HCT116 (cell line): ENCODE measurements at regions not wholly inside any gene's neighbourhood (a gene's known extent, or its start where the extent isn't known, plus 50 kb on each side); places are given as distances from the start of the nearest gene placed in this dataset.

Experiments
- ATAC-seq: fragments of 200-7000 bp; cut with Tn5 transposase; 2 replicates; pipeline ENCODE4 v1.9.1; 2020; ENCODE audit warnings: mild to moderate bottlenecking, moderate library complexity
- BruUV-seq: library from RNA; stranded (reverse); fragments of 400-500 nt; replicated peaks from 2 replicates; lab custom pipeline; 2021; lab: Mats Ljungman, UMichigan
- CTCF ChIA-PET: fragments of 300-600 bp; sonication (Branson Sonifier 250); formaldehyde crosslinking; loops from one replicate; lab custom pipeline; 2021; ENCODE audit warnings: antibody characterized with exemption; lab: Charles Lee
- POLR2A ChIA-PET: fragments of 300-600, 350-600 bp; sonication (Branson Sonifier 250); formaldehyde crosslinking; loops from one replicate; lab custom pipeline; 2021; ENCODE audit warnings: antibody characterized with exemption; lab: Charles Lee
- RAD21 ChIA-PET, 2 experiments: fragments of 300-600 bp; sonication (Branson Sonifier 250); formaldehyde crosslinking; loops; one replicate each; lab custom pipeline; 2023; ENCODE audit warnings: low total read pairs in 2 of 2; ENCODE audit not compliant: uncharacterized antibody in 2 of 2, unreplicated experiment in 2 of 2, low non-redundant PET in 1 of 2; lab: Charles Lee
- DNase-seq: peaks from one replicate; pipeline ENCODE4 v3.0.0-alpha.2; 2010; ENCODE audit warnings: low read depth, low spot score
- H2AFZ ChIP-seq: fragments of 200-600 bp; shearing (Covaris generic), sonication (generic); 2 replicates; pipeline ENCODE4 v1.6.1; 2017; ENCODE audit warnings: low read depth, mixed run types, mixed read lengths, antibody characterized with exemption, low read length; ENCODE audit not compliant: poor library complexity, severe bottlenecking
- H3K27ac ChIP-seq: 2 replicates; pipeline ENCODE4 v1.5.1; 2012; ENCODE audit warnings: low read depth, low read length
- H3K27me3 ChIP-seq: fragments of 200-600 bp; sonication (generic); 2 replicates; pipeline ENCODE4 v1.6.1; 2016; ENCODE audit warnings: mixed run types, low read length, mixed read lengths; ENCODE audit not compliant: insufficient read depth
- H3K36me3 ChIP-seq, 2 experiments: fragments of 200-500 bp in 1 of 2; fragments of 200-600 bp in 1 of 2; sonication (Bioruptor generic) in 1 of 2; sonication (generic) in 1 of 2; 2 replicates each; pipeline versions ENCODE4 v1.5.1 to v1.6.1; 2014 to 2016; ENCODE audit warnings: low read length in 2 of 2, inconsistent platforms in 1 of 2, mixed read lengths in 1 of 2, mixed run types in 1 of 2; ENCODE audit not compliant: insufficient read depth in 2 of 2, control insufficient read depth in 1 of 2
- H3K4me1 ChIP-seq, 2 experiments: fragments of 200-600 bp in 1 of 2; sonication (generic) in 1 of 2; 2 replicates each; pipeline versions ENCODE4 v1.5.1 to v1.6.1; 2012 to 2017; ENCODE audit warnings: low read length in 2 of 2, inconsistent platforms in 1 of 2, mild to moderate bottlenecking in 1 of 2, mixed read lengths in 1 of 2, mixed run types in 1 of 2, moderate library complexity in 1 of 2; ENCODE audit not compliant: insufficient read depth in 2 of 2, control insufficient read depth in 1 of 2
- H3K4me2 ChIP-seq: fragments of 200-600 bp; sonication (generic); 2 replicates; pipeline ENCODE4 v1.6.1; 2017; ENCODE audit warnings: mixed run types, low read length, mixed read lengths
- H3K4me3 ChIP-seq, 2 experiments: fragments of 200-600 bp in 1 of 2; sonication (generic) in 1 of 2; replicated peaks in 1 of 2; 2 replicates each; pipeline ENCODE4 v1.5.1; 2011 to 2016; ENCODE audit warnings: low read length in 2 of 2, control low read depth in 1 of 2, low read depth in 1 of 2, mild to moderate bottlenecking in 1 of 2, mixed read lengths in 1 of 2, mixed run types in 1 of 2
- H3K79me2 ChIP-seq: fragments of 200-600 bp; sonication (generic); 2 replicates; pipeline ENCODE4 v1.6.1; 2017; ENCODE audit warnings: mild to moderate bottlenecking, mixed run types, low read length, moderate library complexity, mixed read lengths; ENCODE audit not compliant: insufficient read depth
- H3K9ac ChIP-seq: fragments of 200-600 bp; sonication (generic); 2 replicates; pipeline ENCODE4 v1.6.1; 2016; ENCODE audit warnings: low read length, mixed read lengths
- H3K9me2 ChIP-seq: fragments of 200-600 bp; sonication (generic), shearing (Covaris generic); 2 replicates; pipeline ENCODE4 v1.6.1; 2017; ENCODE audit warnings: mixed run types, mild to moderate bottlenecking, moderate library complexity; ENCODE audit not compliant: insufficient read depth
- H3K9me3 ChIP-seq, 2 experiments: fragments of 200-500 bp in 1 of 2; fragments of 200-600 bp in 1 of 2; sonication (Bioruptor generic) in 1 of 2; sonication (generic) in 1 of 2; 2 replicates each; pipeline ENCODE4 v1.6.1; 2014 to 2017; ENCODE audit warnings: low read length in 2 of 2, mixed read lengths in 2 of 2, inconsistent platforms in 1 of 2, low read depth in 1 of 2, mild to moderate bottlenecking in 1 of 2, mixed run types in 1 of 2, moderate library complexity in 1 of 2; ENCODE audit not compliant: control insufficient read depth in 1 of 2, insufficient read depth in 1 of 2
- H4K20me1 ChIP-seq: fragments of 200-600 bp; sonication (generic), shearing (Covaris generic); 2 replicates; pipeline ENCODE4 v1.6.1; 2017; ENCODE audit warnings: mixed run types, mild to moderate bottlenecking, moderate library complexity; ENCODE audit not compliant: insufficient read depth
- CBX3 ChIP-seq: IDR thresholded peaks from 2 replicates; pipeline ENCODE4 v1.6.1; 2012; ENCODE audit warnings: low read depth
- ELF1 ChIP-seq: IDR thresholded peaks from 2 replicates; pipeline ENCODE4 v1.6.1; 2012; ENCODE audit warnings: low read depth, borderline replicate concordance
- EZH2phosphoT487 ChIP-seq: fragments of 200-600 bp; IDR thresholded peaks from 2 replicates; pipeline ENCODE4 v1.6.1; 2018; ENCODE audit warnings: antibody characterized with exemption, borderline replicate concordance
- JUND ChIP-seq: IDR thresholded peaks from 2 replicates; pipeline ENCODE4 v1.6.1; 2012
- MAX ChIP-seq: IDR thresholded peaks from 2 replicates; pipeline ENCODE4 v1.6.1; 2012
- POLR2AphosphoS5 ChIP-seq: IDR thresholded peaks from 2 replicates; pipeline ENCODE4 v1.6.1; 2011; ENCODE audit warnings: mild to moderate bottlenecking, low read depth, low read length, moderate library complexity
- SRF ChIP-seq: IDR thresholded peaks from 2 replicates; pipeline ENCODE4 v1.6.1; 2012; ENCODE audit warnings: low read depth
- ZFX ChIP-seq: fragments of 450-650 bp; IDR thresholded peaks from 2 replicates; pipeline ENCODE4 v1.6.1; 2017
- ZNF274 ChIP-seq: fragments of 200-500 bp; sonication (Bioruptor generic); IDR thresholded peaks from 2 replicates; pipeline ENCODE4 v1.6.1; 2014; ENCODE audit warnings: mild to moderate bottlenecking, low read depth, low read length, inconsistent platforms
- intact Hi-C: fragments of 100-400 bp; cut with micrococcal nuclease; formaldehyde crosslinking; loops from 2 replicates; pipeline ENCODE4 v1.10.0; 2022

GRCh38 chr5:171630350-171631065 is 155.1 kb upstream of the SMIM23 start (continued):
- TF ChIP-seq MAX (0 out of 2 replicates have a peak, but pooled peaks have one; percentile 4), SRF (0 out of 2 replicates have a peak, but pooled peaks have one; percentile 33), ELF1 (no peak)

- RAD21 ChIA-PET, result no interaction called here
- POLR2A ChIA-PET, result no interaction called here
- TF ChIP-seq POLR2AphosphoS5, result no peak
- TF ChIP-seq EZH2phosphoT487, result no peak
- no peak for TF ChIP-seq ZFX
- no peak for TF ChIP-seq JUND
- no peak for TF ChIP-seq CBX3
- TF ChIP-seq ZNF274, result no peak
- Histone ChIP-seq H3K36me3 (no peaks in the 10 kb centered on the region), H2AFZ (no peak overlapping the region), H3K27me3 (no peaks in the 10 kb centered on the region), H3K9me3 (no peaks in the 10 kb centered on the region), H3K4me2 (no peak overlapping the region), H4K20me1 (no peaks in the 10 kb centered on the region), H3K4me1 (peaks cover 0 to 14% of the 10 kb centered on the region in 2 experiments; a peak in 2 of 4 replicates), H3K4me3 (no peak overlapping the region), H3K9me2 (no peaks in the 10 kb centered on the region), H3K9ac (no peak overlapping the region), H3K27ac (no peak overlapping the region), H3K79me2 (no peaks in the 10 kb centered on the region)
- DNase-seq (no peak), ATAC-seq (no peak)
- BruUV-seq, result no TSS peak
- CTCF ChIA-PET, result no interaction called here
- intact Hi-C loops, result no loop called here
Observed at GRCh38 chr5:171632616-171633015, 153.0 kb upstream of the SMIM23 start.
